ENCODE measurements at regions not wholly inside any gene's neighbourhood (a gene's known extent, or its start where the extent isn't known, plus 50 kb on each side); places are given as distances from the start of the nearest gene placed in this dataset.

GRCh38 chr6:54056105-54056504 is 55.1 kb upstream of the MLIP start:
- Histone ChIP-seq H3K36me3 (no peaks in the 10 kb centered on the region), H3K4me3 (ENCODE audit: low read depth, low read length) (no peak overlapping the region), H3K4me1 (no peaks in the 10 kb centered on the region), H3K27me3 (no peaks in the 10 kb centered on the region), H3K9me3 (no peaks in the 10 kb centered on the region)
- TF ChIP-seq CTCF (IDR thresholded peaks at IDR 0.05; ENCODE audit: low read depth, low read length), result no peak
- DNase-seq, result no peak

GRCh38 chr6:54057058-54057457 is 54.2 kb upstream of the MLIP start:
- no peaks in the 10 kb centered on the region for H3K27me3 ChIP-seq
- no peaks in the 10 kb centered on the region for H3K4me1 ChIP-seq
- H3K4me3 ChIP-seq (ENCODE audit: low read depth, low read length), result no peak overlapping the region
- H3K36me3 ChIP-seq, result no peaks in the 10 kb centered on the region
- no peak for TF ChIP-seq CTCF (IDR thresholded peaks at IDR 0.05; ENCODE audit: low read depth, low read length)
- DNase-seq, result no peak
- no peaks in the 10 kb centered on the region for H3K9me3 ChIP-seq

- no peak for DNase-seq
- Histone ChIP-seq H3K4me1 (no peaks in the 10 kb centered on the region), H3K9me3 (no peaks in the 10 kb centered on the region), H3K36me3 (no peaks in the 10 kb centered on the region), H3K4me3 (ENCODE audit: low read depth, low read length) (no peak overlapping the region), H3K27me3 (no peaks in the 10 kb centered on the region)
- TF ChIP-seq CTCF (IDR thresholded peaks at IDR 0.05; ENCODE audit: low read depth, low read length), result no peak
These were observed 53.0 kb upstream of the MLIP start for GRCh38 chr6:54058236-54058635.

- TF ChIP-seq CTCF (IDR thresholded peaks at IDR 0.05; ENCODE audit: low read depth, low read length), result no peak
- no peak for DNase-seq
- no peaks in the 10 kb centered on the region for H3K36me3 ChIP-seq
- H3K9me3 ChIP-seq, result no peaks in the 10 kb centered on the region
- H3K4me1 ChIP-seq, result no peaks in the 10 kb centered on the region
- no peak overlapping the region for H3K4me3 ChIP-seq (ENCODE audit: low read depth, low read length)
- H3K27me3 ChIP-seq, result no peaks in the 10 kb centered on the region
These were observed 51.6 kb upstream of the MLIP start for GRCh38 chr6:54059683-54060082.

GRCh38 chr6:54060286-54060685 is 51.0 kb upstream of the MLIP start:
- Histone ChIP-seq H3K4me1 (no peaks in the 10 kb centered on the region), H3K4me3 (ENCODE audit: low read depth, low read length) (no peak overlapping the region), H3K36me3 (no peaks in the 10 kb centered on the region), H3K9me3 (no peaks in the 10 kb centered on the region), H3K27me3 (no peaks in the 10 kb centered on the region)
- TF ChIP-seq CTCF (IDR thresholded peaks at IDR 0.05; ENCODE audit: low read depth, low read length), result no peak
- no peak for DNase-seq
